BJ (cell line): ENCODE measurements at regions not wholly inside any gene's neighbourhood (a gene's known extent, or its start where the extent isn't known, plus 50 kb on each side); places are given as distances from the start of the nearest gene placed in this dataset.

ENCODE experiments used
- CTCF ChIA-PET: fragments of 350-600 bp; formaldehyde crosslinking; extraction: SDS; loops from one replicate; lab custom pipeline; 2021; ENCODE audit warnings: antibody characterized with exemption, inconsistent platforms; lab: Yijun Ruan, JAX
- POLR2A ChIA-PET: fragments of 300-600 bp; sonication (Branson Sonifier 250); formaldehyde crosslinking; extraction: SDS; loops from one replicate; lab custom pipeline; 2021; ENCODE audit warnings: antibody characterized with exemption; lab: Charles Lee
- DNase-seq: peaks from one replicate; pipeline ENCODE4 v3.0.0-alpha.2; 2011; ENCODE audit warnings: low read depth
- H3K27me3 ChIP-seq: 2 replicates; pipeline ENCODE4 v1.6.0; 2011; ENCODE audit warnings: low read length; ENCODE audit not compliant: control insufficient read depth, insufficient read depth
- H3K36me3 ChIP-seq: 2 replicates; pipeline ENCODE4 v1.5.1; 2011; ENCODE audit warnings: low read length; ENCODE audit not compliant: control insufficient read depth, insufficient read depth
- H3K4me3 ChIP-seq: 2 replicates; pipeline ENCODE4 v1.5.1; 2011; ENCODE audit warnings: low read depth, mild to moderate bottlenecking, control low read depth, low read length
- CTCF ChIP-seq: IDR thresholded peaks from 2 replicates; pipeline ENCODE4 v1.5.1; 2011; ENCODE audit warnings: low read depth, mild to moderate bottlenecking, control low read depth, inconsistent platforms, low read length, moderate library complexity; ENCODE audit not compliant: insufficient read depth

- CTCF ChIA-PET: interaction anchor here (0.5 to 2.3 kb wide), 2 partner anchors 10 to 198 kb away, joined by 3 to 8 read pairs; no protein-coding TSS in a partner anchor
- no peak for TF ChIP-seq CTCF
These were observed 466.6 kb downstream of the FOXG1 start for GRCh38 chr14:29233188-29233587.

GRCh38 chr14:29235991-29236390, 469.4 kb downstream of the FOXG1 start:
- DNase-seq: no peak
- ChIA-PET CTCF (interaction anchor here (0.6 to 1.5 kb wide), 2 partner anchors 13 to 113 kb away, joined by 3 to 6 read pairs; no protein-coding TSS in a partner anchor), POLR2A (no interaction called here)
- H3K27me3 ChIP-seq: no peaks in the 10 kb centered on the region
- no peaks in the 10 kb centered on the region for H3K36me3 ChIP-seq
- no peak for TF ChIP-seq CTCF
- no peak overlapping the region for H3K4me3 ChIP-seq

More at GRCh38 chr14:29233188-29233587, 466.6 kb downstream of the FOXG1 start:
- Histone ChIP-seq H3K4me3 (no peak overlapping the region), H3K27me3 (no peaks in the 10 kb centered on the region), H3K36me3 (no peaks in the 10 kb centered on the region)
- DNase-seq: no peak
- POLR2A ChIA-PET: no interaction called here

- H3K27me3 ChIP-seq: no peaks in the 10 kb centered on the region
- ChIA-PET CTCF (interaction anchor here (0.6 to 1.5 kb wide), 2 partner anchors 13 to 113 kb away, joined by 3 to 6 read pairs; no protein-coding TSS in a partner anchor), POLR2A (no interaction called here)
- H3K4me3 ChIP-seq: no peak overlapping the region
- H3K36me3 ChIP-seq: no peaks in the 10 kb centered on the region
- TF ChIP-seq CTCF: no peak
- no peak for DNase-seq
These were observed 469.8 kb downstream of the FOXG1 start for GRCh38 chr14:29236401-29236800.

GRCh38 chr14:29236848-29237247, 470.3 kb downstream of the FOXG1 start:
- DNase-seq: peak; percentile 50
- H3K27me3 ChIP-seq: no peaks in the 10 kb centered on the region
- H3K4me3 ChIP-seq: no peak overlapping the region
- no peak for TF ChIP-seq CTCF
- ChIA-PET CTCF (no interaction called here), POLR2A (no interaction called here)
- H3K36me3 ChIP-seq: no peaks in the 10 kb centered on the region

GRCh38 chr14:29240066-29240465, 473.5 kb downstream of the FOXG1 start:
- Histone ChIP-seq H3K27me3 (no peaks in the 10 kb centered on the region), H3K36me3 (no peaks in the 10 kb centered on the region), H3K4me3 (no peak overlapping the region)
- peak; percentile 80 for DNase-seq
- ChIA-PET CTCF (no interaction called here), POLR2A (no interaction called here)
- TF ChIP-seq CTCF: no peak
